Neural progenitor cell (in vitro differentiated cells): ENCODE measurements at regions not wholly inside any gene's neighbourhood (a gene's known extent, or its start where the extent isn't known, plus 50 kb on each side); places are given as distances from the start of the nearest gene placed in this dataset.

Experiments used
- EZH2 ChIP-seq: fragments of 200-600 bp; sonication (generic); IDR thresholded peaks from 2 replicates; pipeline ENCODE4 v1.6.1; 2017; ENCODE audit warnings: antibody characterized with exemption, mild to moderate bottlenecking, moderate library complexity
- TF ChIP-seq, protein P1 (sequence below): fragments of 200-600 bp; sonication (generic); IDR thresholded peaks from 2 replicates; pipeline ENCODE4 v1.5.1; 2017; ENCODE audit warnings: antibody characterized with exemption, mild to moderate bottlenecking

DNA sequence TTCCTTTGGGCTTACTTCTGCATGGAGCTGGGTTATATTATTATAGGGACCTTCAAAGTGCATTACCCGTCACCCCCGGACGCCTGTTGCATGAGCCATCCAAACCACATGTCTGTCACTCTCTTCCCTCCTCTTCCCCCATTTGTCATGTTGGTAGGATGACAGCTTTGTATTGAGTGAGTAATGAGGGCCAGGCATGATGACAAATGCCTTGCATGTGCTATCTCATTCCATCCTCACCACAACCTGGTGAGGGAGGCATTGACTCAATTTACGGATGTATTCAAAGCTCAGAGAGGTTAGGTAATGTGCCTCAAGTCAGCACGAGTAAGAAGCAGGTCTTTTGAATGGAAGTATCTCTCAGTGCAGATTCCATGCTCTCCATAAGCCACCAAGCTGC, 510.5 kb upstream of the TNP1 start:
- TF ChIP-seq, protein P1, sequence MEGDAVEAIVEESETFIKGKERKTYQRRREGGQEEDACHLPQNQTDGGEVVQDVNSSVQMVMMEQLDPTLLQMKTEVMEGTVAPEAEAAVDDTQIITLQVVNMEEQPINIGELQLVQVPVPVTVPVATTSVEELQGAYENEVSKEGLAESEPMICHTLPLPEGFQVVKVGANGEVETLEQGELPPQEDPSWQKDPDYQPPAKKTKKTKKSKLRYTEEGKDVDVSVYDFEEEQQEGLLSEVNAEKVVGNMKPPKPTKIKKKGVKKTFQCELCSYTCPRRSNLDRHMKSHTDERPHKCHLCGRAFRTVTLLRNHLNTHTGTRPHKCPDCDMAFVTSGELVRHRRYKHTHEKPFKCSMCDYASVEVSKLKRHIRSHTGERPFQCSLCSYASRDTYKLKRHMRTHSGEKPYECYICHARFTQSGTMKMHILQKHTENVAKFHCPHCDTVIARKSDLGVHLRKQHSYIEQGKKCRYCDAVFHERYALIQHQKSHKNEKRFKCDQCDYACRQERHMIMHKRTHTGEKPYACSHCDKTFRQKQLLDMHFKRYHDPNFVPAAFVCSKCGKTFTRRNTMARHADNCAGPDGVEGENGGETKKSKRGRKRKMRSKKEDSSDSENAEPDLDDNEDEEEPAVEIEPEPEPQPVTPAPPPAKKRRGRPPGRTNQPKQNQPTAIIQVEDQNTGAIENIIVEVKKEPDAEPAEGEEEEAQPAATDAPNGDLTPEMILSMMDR: no peak
- TF ChIP-seq EZH2: no peak
